GM23338 (cell line): ENCODE measurements at regions not wholly inside any gene's neighbourhood (a gene's known extent, or its start where the extent isn't known, plus 50 kb on each side); places are given as distances from the start of the nearest gene placed in this dataset.

Source experiments
- ATAC-seq: fragments of 200-7000 bp; cut with Tn5 transposase; 3 replicates; pipeline ENCODE4 v1.9.1; 2020
- DNase-seq: peaks from one replicate; pipeline ENCODE4 v3.0.0-alpha.2; 2015; ENCODE audit warnings: low spot score
- H2AFZ ChIP-seq: fragments of 200-600 bp; sonication (generic); 2 replicates; pipeline ENCODE4 v1.8.0; 2016; ENCODE audit warnings: antibody characterized with exemption, mild to moderate bottlenecking, moderate library complexity
- H3F3A ChIP-seq: fragments of 200-600 bp; sonication (generic); replicated peaks from 2 replicates; pipeline ENCODE4 v1.8.0; 2017; ENCODE audit warnings: antibody characterized with exemption, mixed run types, low read depth
- H3K27ac ChIP-seq: fragments of 200-600 bp; sonication (generic); 2 replicates; pipeline ENCODE4 v1.6.1; 2016; ENCODE audit warnings: low read depth
- H3K27me3 ChIP-seq: fragments of 200-600 bp; sonication (generic); 2 replicates; pipeline ENCODE4 v1.8.0; 2016; ENCODE audit warnings: mild to moderate bottlenecking, mixed run types, moderate library complexity; ENCODE audit not compliant: insufficient read depth
- H3K36me3 ChIP-seq: fragments of 200-600 bp; sonication (generic); 2 replicates; pipeline ENCODE4 v1.8.0; 2016; ENCODE audit warnings: mild to moderate bottlenecking; ENCODE audit not compliant: insufficient read depth
- H3K4me1 ChIP-seq: fragments of 200-600 bp; sonication (generic); 2 replicates; pipeline ENCODE4 v1.8.0; 2016; ENCODE audit warnings: mild to moderate bottlenecking, moderate library complexity; ENCODE audit not compliant: insufficient read depth
- H3K4me2 ChIP-seq: fragments of 200-600 bp; sonication (generic); 2 replicates; pipeline ENCODE4 v1.7.1; 2017; ENCODE audit warnings: mixed run types
- H3K4me3 ChIP-seq: fragments of 200-600 bp; sonication (generic); 2 replicates; pipeline ENCODE4 v1.6.1; 2016; ENCODE audit warnings: mixed run types
- H3K79me2 ChIP-seq: fragments of 200-600 bp; sonication (generic); replicated peaks from 2 replicates; pipeline ENCODE4 v1.8.0; 2017; ENCODE audit warnings: mild to moderate bottlenecking; ENCODE audit not compliant: insufficient read depth
- H3K9me2 ChIP-seq: fragments of 200-600 bp; sonication (generic); 2 replicates; pipeline ENCODE4 v1.8.0; 2017; ENCODE audit not compliant: insufficient read depth
- H4K20me1 ChIP-seq: fragments of 200-600 bp; sonication (generic); replicated peaks from 2 replicates; pipeline ENCODE4 v1.8.0; 2017; ENCODE audit warnings: mild to moderate bottlenecking; ENCODE audit not compliant: insufficient read depth
- H3K27ac Mint-ChIP-seq: 2 replicates; pipeline ENCODE4 v1.8.0; 2020; ENCODE audit warnings: inconsistent platforms, mild to moderate bottlenecking, moderate library complexity, mixed read lengths
- H3K27me3 Mint-ChIP-seq: 3 replicates; pipeline ENCODE4 v1.8.0; 2022; ENCODE audit warnings: low read depth, mild to moderate bottlenecking, moderate library complexity, mixed read lengths, inconsistent platforms; ENCODE audit not compliant: insufficient read depth, poor library complexity
- H3K36me3 Mint-ChIP-seq: 3 replicates; pipeline ENCODE4 v1.8.0; 2021; ENCODE audit warnings: low read depth, mild to moderate bottlenecking, inconsistent platforms, moderate library complexity, mixed read lengths
- H3K4me1 Mint-ChIP-seq: 3 replicates; pipeline ENCODE4 v1.8.0; 2020; ENCODE audit warnings: mild to moderate bottlenecking, inconsistent platforms, mixed read lengths
- H3K4me3 Mint-ChIP-seq: 3 replicates; pipeline ENCODE4 v1.8.0; 2021; ENCODE audit warnings: moderate library complexity, mild to moderate bottlenecking, inconsistent platforms, mixed read lengths
- H3K9me3 Mint-ChIP-seq: 3 replicates; pipeline ENCODE4 v1.8.0; 2020; ENCODE audit warnings: moderate library complexity, mild to moderate bottlenecking, inconsistent platforms, mixed read lengths
- EZH2 ChIP-seq: fragments of 200-600 bp; sonication (generic); IDR thresholded peaks from one replicate; pipeline ENCODE4 v1.8.0; 2017; ENCODE audit warnings: antibody characterized with exemption, mild to moderate bottlenecking, low read depth; ENCODE audit not compliant: unreplicated experiment
- EZH2phosphoT487 ChIP-seq: fragments of 200-600 bp; sonication (generic); IDR thresholded peaks from one replicate; pipeline ENCODE4 v1.8.1; 2018; ENCODE audit warnings: antibody characterized with exemption; ENCODE audit not compliant: unreplicated experiment
- NANOG ChIP-seq: IDR thresholded peaks from 2 replicates; pipeline ENCODE4 v1.6.1; 2016; ENCODE audit warnings: antibody characterized with exemption, borderline replicate concordance
- POLR2AphosphoS5 ChIP-seq: IDR thresholded peaks from 2 replicates; pipeline ENCODE4 v1.6.1; 2016; ENCODE audit warnings: antibody characterized with exemption, low read depth
- STAT1 ChIP-seq: IDR thresholded peaks from one replicate; pipeline ENCODE4 v1.6.1; 2016; ENCODE audit warnings: antibody characterized with exemption; ENCODE audit not compliant: unreplicated experiment
- ZNF114 ChIP-seq: fragments of 250-450 bp; sonication (Bioruptor Pico); IDR thresholded peaks from 2 replicates; pipeline ENCODE4 v1.5.0; 2020; ENCODE audit warnings: mild to moderate bottlenecking, moderate library complexity
- ZNF331 ChIP-seq: fragments of 250-450 bp; sonication (Bioruptor Pico); IDR thresholded peaks from 2 replicates; pipeline ENCODE4 v1.5.0; 2020; ENCODE audit warnings: low read depth, mild to moderate bottlenecking, moderate library complexity
- TF ChIP-seq, protein P1 (sequence below): IDR thresholded peaks from one replicate; pipeline ENCODE4 v1.6.1; 2018; ENCODE audit warnings: antibody characterized with exemption; ENCODE audit not compliant: unreplicated experiment
- TF ChIP-seq, protein P2 (sequence below), 2 experiments: fragments of 200-600 bp in 1 of 2; sonication (generic) in 1 of 2; conservative IDR thresholded peaks; 2 replicates each; pipeline versions ENCODE4 v1.5.1 to v1.6.1; 2016 to 2017; ENCODE audit warnings: antibody characterized with exemption in 2 of 2, low read depth in 2 of 2, mild to moderate bottlenecking in 2 of 2, moderate library complexity in 1 of 2

DNA sequence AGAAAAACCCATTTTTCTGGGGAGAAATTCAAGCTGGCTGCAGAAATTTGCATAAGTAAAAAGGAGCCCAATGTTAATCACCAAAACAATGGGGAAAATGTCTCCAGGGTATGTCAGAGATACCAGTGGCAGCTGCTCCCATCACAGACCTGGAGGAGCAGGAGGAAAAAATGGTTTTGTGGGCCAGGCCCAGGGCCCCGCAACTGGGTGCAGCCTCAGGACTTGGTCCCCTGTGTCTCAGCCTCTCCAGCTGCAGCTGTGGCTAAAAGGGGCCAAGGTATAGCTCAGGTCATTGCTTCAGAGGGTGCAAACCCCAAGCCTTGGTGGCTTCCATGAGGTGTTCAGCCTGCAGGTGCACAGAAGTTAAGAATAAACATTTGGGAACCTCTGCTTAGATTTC is 536.4 kb upstream of the FRG1 start:
- DNase-seq (no peak), ATAC-seq (no peak)
- Histone ChIP-seq H3K9me2 (0 out of 2 replicates have a peak, but pooled peaks cover 3% of the 10 kb centered on the region), H2AFZ (no peak overlapping the region), H3F3A (no peaks in the 10 kb centered on the region), H3K27ac (no peak overlapping the region), H3K36me3 (no peaks in the 10 kb centered on the region), H3K4me3 (no peak overlapping the region), H3K4me1 (no peaks in the 10 kb centered on the region), H4K20me1 (no peaks in the 10 kb centered on the region), H3K27me3 (no peaks in the 10 kb centered on the region), H3K4me2 (no peak overlapping the region), H3K79me2 (no peaks in the 10 kb centered on the region)
- Mint-ChIP-seq H3K4me1 (no peaks in the 10 kb centered on the region), H3K27me3 (no peaks in the 10 kb centered on the region), H3K27ac (no peak overlapping the region), H3K4me3 (no peak overlapping the region), H3K9me3 (peaks cover 65% of the 10 kb centered on the region), H3K36me3 (peaks cover 14% of the 10 kb centered on the region)
- no peak for TF ChIP-seq STAT1
- TF ChIP-seq POLR2AphosphoS5: no peak
- TF ChIP-seq, protein P1, sequence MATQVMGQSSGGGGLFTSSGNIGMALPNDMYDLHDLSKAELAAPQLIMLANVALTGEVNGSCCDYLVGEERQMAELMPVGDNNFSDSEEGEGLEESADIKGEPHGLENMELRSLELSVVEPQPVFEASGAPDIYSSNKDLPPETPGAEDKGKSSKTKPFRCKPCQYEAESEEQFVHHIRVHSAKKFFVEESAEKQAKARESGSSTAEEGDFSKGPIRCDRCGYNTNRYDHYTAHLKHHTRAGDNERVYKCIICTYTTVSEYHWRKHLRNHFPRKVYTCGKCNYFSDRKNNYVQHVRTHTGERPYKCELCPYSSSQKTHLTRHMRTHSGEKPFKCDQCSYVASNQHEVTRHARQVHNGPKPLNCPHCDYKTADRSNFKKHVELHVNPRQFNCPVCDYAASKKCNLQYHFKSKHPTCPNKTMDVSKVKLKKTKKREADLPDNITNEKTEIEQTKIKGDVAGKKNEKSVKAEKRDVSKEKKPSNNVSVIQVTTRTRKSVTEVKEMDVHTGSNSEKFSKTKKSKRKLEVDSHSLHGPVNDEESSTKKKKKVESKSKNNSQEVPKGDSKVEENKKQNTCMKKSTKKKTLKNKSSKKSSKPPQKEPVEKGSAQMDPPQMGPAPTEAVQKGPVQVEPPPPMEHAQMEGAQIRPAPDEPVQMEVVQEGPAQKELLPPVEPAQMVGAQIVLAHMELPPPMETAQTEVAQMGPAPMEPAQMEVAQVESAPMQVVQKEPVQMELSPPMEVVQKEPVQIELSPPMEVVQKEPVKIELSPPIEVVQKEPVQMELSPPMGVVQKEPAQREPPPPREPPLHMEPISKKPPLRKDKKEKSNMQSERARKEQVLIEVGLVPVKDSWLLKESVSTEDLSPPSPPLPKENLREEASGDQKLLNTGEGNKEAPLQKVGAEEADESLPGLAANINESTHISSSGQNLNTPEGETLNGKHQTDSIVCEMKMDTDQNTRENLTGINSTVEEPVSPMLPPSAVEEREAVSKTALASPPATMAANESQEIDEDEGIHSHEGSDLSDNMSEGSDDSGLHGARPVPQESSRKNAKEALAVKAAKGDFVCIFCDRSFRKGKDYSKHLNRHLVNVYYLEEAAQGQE: no peak
- no peak for TF ChIP-seq ZNF114
- TF ChIP-seq, protein P2, sequence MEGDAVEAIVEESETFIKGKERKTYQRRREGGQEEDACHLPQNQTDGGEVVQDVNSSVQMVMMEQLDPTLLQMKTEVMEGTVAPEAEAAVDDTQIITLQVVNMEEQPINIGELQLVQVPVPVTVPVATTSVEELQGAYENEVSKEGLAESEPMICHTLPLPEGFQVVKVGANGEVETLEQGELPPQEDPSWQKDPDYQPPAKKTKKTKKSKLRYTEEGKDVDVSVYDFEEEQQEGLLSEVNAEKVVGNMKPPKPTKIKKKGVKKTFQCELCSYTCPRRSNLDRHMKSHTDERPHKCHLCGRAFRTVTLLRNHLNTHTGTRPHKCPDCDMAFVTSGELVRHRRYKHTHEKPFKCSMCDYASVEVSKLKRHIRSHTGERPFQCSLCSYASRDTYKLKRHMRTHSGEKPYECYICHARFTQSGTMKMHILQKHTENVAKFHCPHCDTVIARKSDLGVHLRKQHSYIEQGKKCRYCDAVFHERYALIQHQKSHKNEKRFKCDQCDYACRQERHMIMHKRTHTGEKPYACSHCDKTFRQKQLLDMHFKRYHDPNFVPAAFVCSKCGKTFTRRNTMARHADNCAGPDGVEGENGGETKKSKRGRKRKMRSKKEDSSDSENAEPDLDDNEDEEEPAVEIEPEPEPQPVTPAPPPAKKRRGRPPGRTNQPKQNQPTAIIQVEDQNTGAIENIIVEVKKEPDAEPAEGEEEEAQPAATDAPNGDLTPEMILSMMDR (conservative IDR thresholded peaks at IDR 0.05; ENCODE audit: low read depth in 2 of 2): no peak

DNA sequence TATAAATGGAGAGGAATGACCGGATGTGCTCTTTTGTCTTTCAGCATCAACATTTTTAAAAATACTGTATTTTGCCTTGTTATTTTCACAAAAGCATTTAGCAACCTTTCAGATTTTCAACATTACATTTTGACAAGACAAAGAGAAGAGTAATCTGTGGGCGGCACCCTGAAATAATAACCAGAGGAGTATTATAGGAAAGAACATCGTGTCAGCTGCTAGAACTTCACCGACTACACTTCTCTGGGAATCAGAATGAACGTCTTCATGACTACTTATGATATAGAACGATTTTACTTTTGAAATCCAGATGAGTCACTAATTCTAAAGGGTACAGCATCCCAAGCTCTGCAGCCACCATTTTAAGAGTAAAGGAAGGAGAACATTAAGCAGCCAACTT is 531.5 kb upstream of the FRG1 start:
- no peaks in the 10 kb centered on the region for H3K4me1 ChIP-seq
- H3K4me3 ChIP-seq: no peak overlapping the region
- DNase-seq: no peak
- no peaks in the 10 kb centered on the region for H3K36me3 ChIP-seq
- Mint-ChIP-seq H3K4me3 (no peak overlapping the region), H3K27me3 (peaks cover 2% of the 10 kb centered on the region), H3K4me1 (no peaks in the 10 kb centered on the region), H3K9me3 (peaks cover 72% of the 10 kb centered on the region), H3K36me3 (peaks cover 12% of the 10 kb centered on the region), H3K27ac (no peak overlapping the region)
- H3K27me3 ChIP-seq: no peaks in the 10 kb centered on the region
- no peaks in the 10 kb centered on the region for H3K79me2 ChIP-seq
- H3F3A ChIP-seq: no peaks in the 10 kb centered on the region
- H2AFZ ChIP-seq: no peak overlapping the region
- no peak for TF ChIP-seq ZNF331 (CRISPR knock-in tag)
- no peak for TF ChIP-seq EZH2
- no peak for TF ChIP-seq POLR2AphosphoS5
- TF ChIP-seq EZH2phosphoT487: no peak
- TF ChIP-seq NANOG: no peak
- H3K27ac ChIP-seq: no peak overlapping the region
- no peak overlapping the region for H3K4me2 ChIP-seq
- H4K20me1 ChIP-seq: no peaks in the 10 kb centered on the region
- 0 out of 2 replicates have a peak, but pooled peaks cover 8% of the 10 kb centered on the region for H3K9me2 ChIP-seq
- no peak for ATAC-seq
